Lower leg skin (tissue), 3 donors: ENCODE measurements at regions not wholly inside any gene's neighbourhood (a gene's known extent, or its start where the extent isn't known, plus 50 kb on each side); places are given as distances from the start of the nearest gene placed in this dataset.

Experiments
- POLR2A ChIP-seq, 2 donors: fragments of 450-650 bp; IDR thresholded peaks; one replicate each; pipeline ENCODE4 v1.6.1; 2016 to 2017; ENCODE audit warnings: antibody characterized with exemption in 2 of 2, mild to moderate bottlenecking in 1 of 2, moderate library complexity in 1 of 2
- TF ChIP-seq, protein P1 (sequence below), 3 donors: fragments of 450-650 bp; IDR thresholded peaks; one replicate each; pipeline ENCODE4 v1.5.1; 2016; ENCODE audit warnings: antibody characterized with exemption in 3 of 3, mild to moderate bottlenecking in 3 of 3, moderate library complexity in 2 of 3

DNA sequence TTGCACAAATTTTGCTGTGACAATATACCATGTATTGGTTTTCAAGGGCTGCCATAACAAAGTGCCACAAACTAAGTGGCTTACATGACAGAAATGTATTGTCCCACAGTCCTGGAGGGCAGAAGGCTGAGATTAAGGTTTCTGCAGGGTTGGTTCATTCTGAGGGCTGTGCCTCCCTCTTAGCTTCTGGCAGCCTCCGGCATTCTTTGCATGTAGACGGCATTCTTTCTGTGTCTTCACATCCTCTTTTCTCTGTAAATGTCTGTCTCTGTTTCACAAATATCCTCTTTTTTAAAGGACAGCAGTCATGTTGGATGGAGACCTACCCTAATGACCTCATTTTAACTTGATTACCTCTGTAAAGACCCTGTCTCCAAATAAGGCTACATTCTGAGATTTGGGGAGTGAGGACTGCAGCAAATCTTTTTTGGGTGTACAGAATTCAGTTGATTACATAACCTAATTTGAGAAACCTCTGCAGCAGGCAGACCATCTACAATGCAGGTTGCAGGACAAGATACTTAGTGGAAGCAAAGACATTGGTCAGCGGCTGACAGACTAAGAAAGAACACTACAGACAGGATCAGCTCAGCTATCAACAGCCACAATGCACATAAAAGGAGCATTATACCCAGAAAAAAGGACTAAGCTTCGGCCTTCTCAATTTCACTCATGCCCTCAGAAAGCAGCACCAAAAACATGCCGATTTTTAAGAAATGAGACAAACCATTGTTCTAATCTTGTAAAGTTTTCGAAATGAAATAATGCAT lies 84.6 kb upstream of the FAM3C start:
- no peak for TF ChIP-seq POLR2A (IDR thresholded peaks at IDR 0.05)
- TF ChIP-seq, protein P1, sequence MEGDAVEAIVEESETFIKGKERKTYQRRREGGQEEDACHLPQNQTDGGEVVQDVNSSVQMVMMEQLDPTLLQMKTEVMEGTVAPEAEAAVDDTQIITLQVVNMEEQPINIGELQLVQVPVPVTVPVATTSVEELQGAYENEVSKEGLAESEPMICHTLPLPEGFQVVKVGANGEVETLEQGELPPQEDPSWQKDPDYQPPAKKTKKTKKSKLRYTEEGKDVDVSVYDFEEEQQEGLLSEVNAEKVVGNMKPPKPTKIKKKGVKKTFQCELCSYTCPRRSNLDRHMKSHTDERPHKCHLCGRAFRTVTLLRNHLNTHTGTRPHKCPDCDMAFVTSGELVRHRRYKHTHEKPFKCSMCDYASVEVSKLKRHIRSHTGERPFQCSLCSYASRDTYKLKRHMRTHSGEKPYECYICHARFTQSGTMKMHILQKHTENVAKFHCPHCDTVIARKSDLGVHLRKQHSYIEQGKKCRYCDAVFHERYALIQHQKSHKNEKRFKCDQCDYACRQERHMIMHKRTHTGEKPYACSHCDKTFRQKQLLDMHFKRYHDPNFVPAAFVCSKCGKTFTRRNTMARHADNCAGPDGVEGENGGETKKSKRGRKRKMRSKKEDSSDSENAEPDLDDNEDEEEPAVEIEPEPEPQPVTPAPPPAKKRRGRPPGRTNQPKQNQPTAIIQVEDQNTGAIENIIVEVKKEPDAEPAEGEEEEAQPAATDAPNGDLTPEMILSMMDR (IDR thresholded peaks at IDR 0.05) = no peak
